Loucy (cell line): ENCODE measurements at regions not wholly inside any gene's neighbourhood (a gene's known extent, or its start where the extent isn't known, plus 50 kb on each side); places are given as distances from the start of the nearest gene placed in this dataset.

ENCODE experiments used
- H2AFZ ChIP-seq: fragments of 200-600 bp; sonication (generic); 2 replicates; pipeline ENCODE4 v1.6.0; 2016; ENCODE audit warnings: antibody characterized with exemption, mild to moderate bottlenecking, low read length, moderate library complexity
- H3F3A ChIP-seq: fragments of 200-600 bp; 2 replicates; pipeline ENCODE4 v1.6.0; 2016; ENCODE audit warnings: antibody characterized with exemption, low read depth, mild to moderate bottlenecking
- H3K27me3 ChIP-seq: fragments of 200-600 bp; sonication (generic); 2 replicates; pipeline ENCODE4 v1.6.1; 2014; ENCODE audit warnings: low read length, mild to moderate bottlenecking; ENCODE audit not compliant: insufficient read depth, poor library complexity, severe bottlenecking
- H3K36me3 ChIP-seq: fragments of 200-600 bp; sonication (generic); 2 replicates; pipeline ENCODE4 v1.6.1; 2016; ENCODE audit warnings: low read length; ENCODE audit not compliant: insufficient read depth
- H3K4me1 ChIP-seq: fragments of 200-600 bp; sonication (generic); 2 replicates; pipeline ENCODE4 v1.5.1; 2014; ENCODE audit warnings: low read length, mild to moderate bottlenecking; ENCODE audit not compliant: insufficient read depth, poor library complexity, severe bottlenecking
- H3K4me2 ChIP-seq: fragments of 200-600 bp; sonication (generic); 2 replicates; pipeline ENCODE4 v1.6.0; 2014; ENCODE audit warnings: antibody characterized with exemption, low read length, low read depth, mild to moderate bottlenecking; ENCODE audit not compliant: poor library complexity, severe bottlenecking
- H3K4me3 ChIP-seq: fragments of 200-600 bp; sonication (generic); 2 replicates; pipeline ENCODE4 v1.5.1; 2014; ENCODE audit warnings: low read length, mild to moderate bottlenecking, mixed read lengths; ENCODE audit not compliant: poor library complexity, severe bottlenecking
- H3K79me2 ChIP-seq: fragments of 200-600 bp; sonication (generic); 2 replicates; pipeline ENCODE4 v1.6.1; 2014; ENCODE audit warnings: low read length; ENCODE audit not compliant: insufficient read depth
- H3K9ac ChIP-seq: fragments of 200-600 bp; sonication (generic); 2 replicates; pipeline ENCODE4 v1.6.0; 2014; ENCODE audit warnings: mild to moderate bottlenecking, low read depth, low read length, moderate library complexity; ENCODE audit not compliant: poor library complexity, severe bottlenecking
- H3K9me2 ChIP-seq: fragments of 200-600 bp; sonication (generic); replicated peaks from 2 replicates; pipeline ENCODE4 v1.6.1; 2016; ENCODE audit warnings: low read depth, low read length, mixed read lengths
- H3K9me3 ChIP-seq: fragments of 200-600 bp; sonication (generic); 2 replicates; pipeline ENCODE4 v1.6.1; 2014; ENCODE audit warnings: mild to moderate bottlenecking, antibody characterized with exemption, low read length, low read depth; ENCODE audit not compliant: insufficient read depth
- H4K20me1 ChIP-seq: fragments of 200-600 bp; sonication (generic); 2 replicates; pipeline ENCODE4 v1.6.0; 2014; ENCODE audit warnings: antibody characterized with exemption, low read length, mild to moderate bottlenecking; ENCODE audit not compliant: insufficient read depth, poor library complexity, severe bottlenecking
- CTCF ChIP-seq: fragments of 200-600 bp; sonication (generic); conservative IDR thresholded peaks from 2 replicates; pipeline ENCODE4 v1.5.1; 2014; ENCODE audit warnings: mild to moderate bottlenecking, antibody characterized with exemption, low read length
- EZH2phosphoT487 ChIP-seq: fragments of 200-600 bp; IDR thresholded peaks from 2 replicates; pipeline ENCODE4 v1.6.1; 2018; ENCODE audit warnings: antibody characterized with exemption, mild to moderate bottlenecking, moderate library complexity, borderline replicate concordance

GRCh38 chr6:19452495-19452894 is 384.7 kb upstream of the ID4 start:
- TF ChIP-seq CTCF, result no peak
- TF ChIP-seq EZH2phosphoT487, result no peak
- Histone ChIP-seq H3F3A (no peaks in the 10 kb centered on the region), H3K9ac (no peak overlapping the region)

GRCh38 chr6:19454001-19454720 is 383.0 kb upstream of the ID4 start:
- no peak for TF ChIP-seq CTCF
- no peak for TF ChIP-seq EZH2phosphoT487
- Histone ChIP-seq H3K4me2 (no peak overlapping the region), H3K4me1 (no peaks in the 10 kb centered on the region)

More at GRCh38 chr6:19452495-19452894, 384.7 kb upstream of the ID4 start:
- no peaks in the 10 kb centered on the region for H3K9me2 ChIP-seq
- no peaks in the 10 kb centered on the region for H3K36me3 ChIP-seq
- H3K4me1 ChIP-seq, result no peaks in the 10 kb centered on the region
- no peaks in the 10 kb centered on the region for H3K79me2 ChIP-seq
- H3K4me3 ChIP-seq, result no peak overlapping the region
- H4K20me1 ChIP-seq, result no peaks in the 10 kb centered on the region
- H3K27me3 ChIP-seq, result no peaks in the 10 kb centered on the region
- H3K9me3 ChIP-seq, result no peaks in the 10 kb centered on the region
- no peak overlapping the region for H2AFZ ChIP-seq
- H3K4me2 ChIP-seq, result no peak overlapping the region

GRCh38 chr6:19454721-19455392 is 382.3 kb upstream of the ID4 start:
- no peak overlapping the region for H3K4me3 ChIP-seq
- no peak overlapping the region for H2AFZ ChIP-seq
- no peaks in the 10 kb centered on the region for H3F3A ChIP-seq
- no peaks in the 10 kb centered on the region for H3K79me2 ChIP-seq
- no peaks in the 10 kb centered on the region for H3K9me3 ChIP-seq
- TF ChIP-seq EZH2phosphoT487 (no peak), CTCF (no peak)
- H3K4me2 ChIP-seq, result no peak overlapping the region
- no peaks in the 10 kb centered on the region for H3K4me1 ChIP-seq
- H3K9me2 ChIP-seq, result no peaks in the 10 kb centered on the region
- H3K27me3 ChIP-seq, result no peaks in the 10 kb centered on the region
- no peaks in the 10 kb centered on the region for H4K20me1 ChIP-seq
- no peak overlapping the region for H3K9ac ChIP-seq
- H3K36me3 ChIP-seq, result no peaks in the 10 kb centered on the region

More at GRCh38 chr6:19454001-19454720, 383.0 kb upstream of the ID4 start:
- Histone ChIP-seq H3K36me3 (no peaks in the 10 kb centered on the region), H4K20me1 (no peaks in the 10 kb centered on the region), H2AFZ (no peak overlapping the region), H3K9me3 (no peaks in the 10 kb centered on the region), H3K79me2 (no peaks in the 10 kb centered on the region), H3K4me3 (no peak overlapping the region), H3F3A (no peaks in the 10 kb centered on the region), H3K9ac (no peak overlapping the region), H3K9me2 (no peaks in the 10 kb centered on the region), H3K27me3 (no peaks in the 10 kb centered on the region)
